Activated naive CD8-positive, alpha-beta T cell (primary cell): ENCODE measurements at regions not wholly inside any gene's neighbourhood (a gene's known extent, or its start where the extent isn't known, plus 50 kb on each side); places are given as distances from the start of the nearest gene placed in this dataset.

Experiments
- H3K27ac Mint-ChIP-seq: one replicate; pipeline ENCODE4 v1.8.0; 2021; ENCODE audit warnings: mixed read lengths
- H3K27me3 Mint-ChIP-seq: one replicate; pipeline ENCODE4 v1.8.0; 2021; ENCODE audit warnings: mixed read lengths
- H3K36me3 Mint-ChIP-seq: one replicate; pipeline ENCODE4 v1.8.0; 2021; ENCODE audit warnings: mixed read lengths
- H3K4me1 Mint-ChIP-seq: one replicate; pipeline ENCODE4 v1.8.0; 2021; ENCODE audit warnings: low read depth, mixed read lengths
- H3K4me3 Mint-ChIP-seq: one replicate; pipeline ENCODE4 v1.8.0; 2021; ENCODE audit warnings: mild to moderate bottlenecking, mixed read lengths
- H3K9me3 Mint-ChIP-seq: one replicate; pipeline ENCODE4 v1.8.0; 2021; ENCODE audit warnings: low read depth, mixed read lengths

GRCh38 chr7:53657586-53657985 is 622.2 kb downstream of the POM121L12 start:
- Mint-ChIP-seq H3K27ac (no peak overlapping the region), H3K4me1 (no peaks in the 10 kb centered on the region), H3K9me3 (peaks cover 34% of the 10 kb centered on the region), H3K27me3 (no peaks in the 10 kb centered on the region), H3K36me3 (no peaks in the 10 kb centered on the region), H3K4me3 (no peak overlapping the region)

- Mint-ChIP-seq H3K9me3 (peaks cover 42% of the 10 kb centered on the region), H3K27me3 (no peaks in the 10 kb centered on the region), H3K36me3 (no peaks in the 10 kb centered on the region), H3K27ac (no peak overlapping the region), H3K4me3 (no peak overlapping the region), H3K4me1 (no peaks in the 10 kb centered on the region)
Measured at GRCh38 chr7:53658951-53659350, 623.5 kb downstream of the POM121L12 start.

- no peaks in the 10 kb centered on the region for H3K4me1 Mint-ChIP-seq
- H3K36me3 Mint-ChIP-seq: no peaks in the 10 kb centered on the region
- no peak overlapping the region for H3K27ac Mint-ChIP-seq
- H3K9me3 Mint-ChIP-seq: peaks cover 39% of the 10 kb centered on the region
- no peaks in the 10 kb centered on the region for H3K27me3 Mint-ChIP-seq
- H3K4me3 Mint-ChIP-seq: no peak overlapping the region
Measured at GRCh38 chr7:53661645-53662217, 626.3 kb downstream of the POM121L12 start.

- Mint-ChIP-seq H3K4me3 (no peak overlapping the region), H3K4me1 (no peaks in the 10 kb centered on the region), H3K9me3 (peaks cover 4% of the 10 kb centered on the region), H3K27me3 (no peaks in the 10 kb centered on the region), H3K27ac (no peak overlapping the region), H3K36me3 (no peaks in the 10 kb centered on the region)
Measured at GRCh38 chr7:53672681-53673080, 637.2 kb downstream of the POM121L12 start.

- Mint-ChIP-seq H3K9me3 (peaks cover 26% of the 10 kb centered on the region), H3K4me1 (no peaks in the 10 kb centered on the region), H3K36me3 (no peaks in the 10 kb centered on the region), H3K27me3 (no peaks in the 10 kb centered on the region), H3K4me3 (no peak overlapping the region), H3K27ac (no peak overlapping the region)
Measured at GRCh38 chr7:53675835-53676234, 640.4 kb downstream of the POM121L12 start.

GRCh38 chr7:53684693-53685092 is 649.3 kb downstream of the POM121L12 start:
- no peaks in the 10 kb centered on the region for H3K27me3 Mint-ChIP-seq
- peaks cover 31% of the 10 kb centered on the region for H3K9me3 Mint-ChIP-seq
- H3K4me1 Mint-ChIP-seq: no peaks in the 10 kb centered on the region
- H3K36me3 Mint-ChIP-seq: no peaks in the 10 kb centered on the region
- H3K4me3 Mint-ChIP-seq: no peak overlapping the region
- H3K27ac Mint-ChIP-seq: no peak overlapping the region

- H3K9me3 Mint-ChIP-seq: peaks cover 32% of the 10 kb centered on the region
- no peak overlapping the region for H3K27ac Mint-ChIP-seq
- H3K4me1 Mint-ChIP-seq: no peaks in the 10 kb centered on the region
- no peak overlapping the region for H3K4me3 Mint-ChIP-seq
- H3K27me3 Mint-ChIP-seq: no peaks in the 10 kb centered on the region
- no peaks in the 10 kb centered on the region for H3K36me3 Mint-ChIP-seq
Measured at GRCh38 chr7:53690411-53690810, 655.0 kb downstream of the POM121L12 start.

GRCh38 chr7:53697913-53698312 is 662.5 kb downstream of the POM121L12 start:
- H3K27me3 Mint-ChIP-seq: no peaks in the 10 kb centered on the region
- no peak overlapping the region for H3K4me3 Mint-ChIP-seq
- H3K4me1 Mint-ChIP-seq: no peaks in the 10 kb centered on the region
- H3K36me3 Mint-ChIP-seq: no peaks in the 10 kb centered on the region
- H3K9me3 Mint-ChIP-seq: peaks cover 4% of the 10 kb centered on the region
- H3K27ac Mint-ChIP-seq: no peak overlapping the region

- Mint-ChIP-seq H3K27ac (no peak overlapping the region), H3K27me3 (no peaks in the 10 kb centered on the region)
Measured at GRCh38 chr7:53699215-53699837, 663.9 kb downstream of the POM121L12 start.

GRCh38 chr7:53719122-53719521 is 683.7 kb downstream of the POM121L12 start:
- H3K27me3 Mint-ChIP-seq: no peaks in the 10 kb centered on the region
- H3K4me3 Mint-ChIP-seq: no peak overlapping the region
- H3K9me3 Mint-ChIP-seq: peaks cover 20% of the 10 kb centered on the region
- H3K36me3 Mint-ChIP-seq: no peaks in the 10 kb centered on the region
- H3K27ac Mint-ChIP-seq: no peak overlapping the region
- H3K4me1 Mint-ChIP-seq: no peaks in the 10 kb centered on the region

More at GRCh38 chr7:53699215-53699837, 663.9 kb downstream of the POM121L12 start:
- H3K36me3 Mint-ChIP-seq: no peaks in the 10 kb centered on the region
- no peak overlapping the region for H3K4me3 Mint-ChIP-seq
- H3K9me3 Mint-ChIP-seq: no peaks in the 10 kb centered on the region
- H3K4me1 Mint-ChIP-seq: no peaks in the 10 kb centered on the region

GRCh38 chr7:53740971-53741370 is 705.5 kb downstream of the POM121L12 start:
- Mint-ChIP-seq H3K36me3 (no peaks in the 10 kb centered on the region), H3K4me3 (no peak overlapping the region), H3K27me3 (no peaks in the 10 kb centered on the region), H3K4me1 (no peaks in the 10 kb centered on the region), H3K9me3 (peaks cover 21% of the 10 kb centered on the region), H3K27ac (no peak overlapping the region)

GRCh38 chr7:53743697-53744402 is 708.4 kb downstream of the POM121L12 start:
- no peak overlapping the region for H3K27ac Mint-ChIP-seq
- no peaks in the 10 kb centered on the region for H3K36me3 Mint-ChIP-seq
- H3K9me3 Mint-ChIP-seq: peaks cover 17% of the 10 kb centered on the region
- H3K4me1 Mint-ChIP-seq: no peaks in the 10 kb centered on the region
- no peaks in the 10 kb centered on the region for H3K27me3 Mint-ChIP-seq
- no peak overlapping the region for H3K4me3 Mint-ChIP-seq

- Mint-ChIP-seq H3K27me3 (no peaks in the 10 kb centered on the region), H3K27ac (no peak overlapping the region), H3K4me3 (no peak overlapping the region), H3K9me3 (peaks cover 16% of the 10 kb centered on the region), H3K36me3 (no peaks in the 10 kb centered on the region), H3K4me1 (no peaks in the 10 kb centered on the region)
Measured at GRCh38 chr7:53744403-53744760, 708.9 kb downstream of the POM121L12 start.

- Mint-ChIP-seq H3K4me1 (no peaks in the 10 kb centered on the region), H3K36me3 (no peaks in the 10 kb centered on the region), H3K4me3 (no peak overlapping the region), H3K27ac (no peak overlapping the region), H3K27me3 (no peaks in the 10 kb centered on the region), H3K9me3 (peaks cover 21% of the 10 kb centered on the region)
Measured at GRCh38 chr7:53756946-53757345, 721.5 kb downstream of the POM121L12 start.

GRCh38 chr7:53768186-53768585 is 732.8 kb downstream of the POM121L12 start:
- H3K27me3 Mint-ChIP-seq: no peaks in the 10 kb centered on the region
- H3K36me3 Mint-ChIP-seq: peaks cover 2% of the 10 kb centered on the region
- no peak overlapping the region for H3K27ac Mint-ChIP-seq
- H3K4me1 Mint-ChIP-seq: no peaks in the 10 kb centered on the region
- H3K4me3 Mint-ChIP-seq: no peak overlapping the region
- peaks cover 42% of the 10 kb centered on the region for H3K9me3 Mint-ChIP-seq
